H1 (cell line): ENCODE measurements at regions not wholly inside any gene's neighbourhood (a gene's known extent, or its start where the extent isn't known, plus 50 kb on each side); places are given as distances from the start of the nearest gene placed in this dataset.

Source experiments
- CTCF ChIA-PET: fragments of 300-600 bp; sonication (Branson Sonifier 250); formaldehyde crosslinking; loops from one replicate; lab custom pipeline; 2021; ENCODE audit not compliant: partially characterized antibody; lab: Charles Lee
- POLR2A ChIA-PET: fragments of 300-600 bp; sonication (Branson Sonifier 250); formaldehyde crosslinking; loops from one replicate; lab custom pipeline; 2021; ENCODE audit warnings: inconsistent platforms; ENCODE audit not compliant: partially characterized antibody; lab: Charles Lee
- DNase-seq, 2 experiments: peaks; one replicate each; pipeline versions ENCODE4 v3.0.0 to v3.0.0-alpha.2; 2010 to 2022; ENCODE audit warnings: low spot score in 2 of 2, low read depth in 1 of 2, mixed read lengths in 1 of 2
- FAIRE-seq: peaks from 2 replicates; lab custom pipeline; 2011; peaks lifted over from hg19 to GRCh38; lab: Jason Lieb, UNC
- H2AFZ ChIP-seq: 2 replicates; pipeline ENCODE4 v1.8.1; 2012; ENCODE audit warnings: low read length, inconsistent platforms
- H2AK5ac ChIP-seq: 2 replicates; pipeline ENCODE4 v1.6.1; 2013; ENCODE audit warnings: low read depth, low read length
- H2BK120ac ChIP-seq: replicated peaks from 2 replicates; pipeline ENCODE3; 2013; ENCODE audit warnings: low read depth, low read length, inconsistent platforms
- H2BK12ac ChIP-seq: 2 replicates; pipeline ENCODE4 v1.6.1; 2013; ENCODE audit warnings: low read depth, low read length
- H2BK15ac ChIP-seq: 2 replicates; pipeline ENCODE4 v1.6.1; 2013; ENCODE audit warnings: low read length
- H2BK20ac ChIP-seq: 2 replicates; pipeline ENCODE4 v1.6.1; 2013; ENCODE audit warnings: low read length
- H2BK5ac ChIP-seq: 2 replicates; pipeline ENCODE4 v1.6.1; 2013; ENCODE audit warnings: low read depth, low read length
- H3K14ac ChIP-seq: 2 replicates; pipeline ENCODE4 v1.6.1; 2013; ENCODE audit warnings: inconsistent platforms; ENCODE audit not compliant: insufficient read length
- H3K18ac ChIP-seq: 2 replicates; pipeline ENCODE4 v1.6.1; 2013; ENCODE audit warnings: low read length; ENCODE audit errors: extremely low read depth
- H3K23ac ChIP-seq: 2 replicates; pipeline ENCODE4 v1.6.1; 2013; ENCODE audit warnings: inconsistent platforms; ENCODE audit not compliant: insufficient read length
- H3K23me2 ChIP-seq: 2 replicates; pipeline ENCODE4 v1.6.1; 2013; ENCODE audit warnings: low read depth, low read length
- H3K27ac ChIP-seq: 2 replicates; pipeline ENCODE4 v1.6.1; 2011; ENCODE audit warnings: low read depth, low read length, inconsistent platforms
- H3K27me3 ChIP-seq, 4 experiments: replicated peaks in 1 of 4; 1 replicate in 1 of 4; 2 replicates in 3 of 4; pipeline versions ENCODE4 v1.6.1 to v1.8.1; 2011 to 2013; ENCODE audit warnings: low read length in 3 of 4, mild to moderate bottlenecking in 3 of 4, inconsistent platforms in 2 of 4, mixed read lengths in 2 of 4, moderate library complexity in 1 of 4; ENCODE audit not compliant: control insufficient read depth in 3 of 4, insufficient read depth in 3 of 4; ENCODE audit errors: extremely low read depth in 1 of 4
- H3K36me3 ChIP-seq, 4 experiments: 2 replicates each; pipeline versions ENCODE4 v1.6.1 to v1.8.1; 2011 to 2013; ENCODE audit warnings: mild to moderate bottlenecking in 4 of 4, low read length in 3 of 4, moderate library complexity in 2 of 4, control low read depth in 1 of 4, inconsistent platforms in 1 of 4; ENCODE audit not compliant: insufficient read depth in 4 of 4, control insufficient read depth in 2 of 4
- H3K4ac ChIP-seq: replicated peaks from 2 replicates; pipeline ENCODE3; 2013; ENCODE audit warnings: low read length, low read depth, mixed read lengths, inconsistent platforms; ENCODE audit not compliant: insufficient read length
- H3K4me1 ChIP-seq, 4 experiments: replicated peaks in 1 of 4; 1 replicate in 1 of 4; 2 replicates in 3 of 4; pipeline versions ENCODE4 v1.6.1 to v1.8.1; 2011 to 2013; ENCODE audit warnings: low read length in 3 of 4, inconsistent platforms in 2 of 4, mixed read lengths in 1 of 4; ENCODE audit not compliant: insufficient read depth in 4 of 4, control insufficient read depth in 3 of 4
- H3K4me2 ChIP-seq, 2 experiments: 2 replicates each; pipeline versions ENCODE4 v1.6.1 to v1.8.1; 2011 to 2013; ENCODE audit warnings: low read depth in 2 of 2, low read length in 2 of 2, control low read depth in 1 of 2, inconsistent platforms in 1 of 2, mild to moderate bottlenecking in 1 of 2; ENCODE audit not compliant: insufficient read depth in 1 of 2
- H3K4me3 ChIP-seq, 4 experiments: fragments of 200-600, 300-600 bp in 1 of 4; sonication (generic), shearing (Covaris generic), sonication (Bioruptor Twin) in 1 of 4; 2 replicates each; pipeline versions ENCODE4 v1.5.1 to v1.8.1; 2011 to 2016; ENCODE audit warnings: low read length in 4 of 4, low read depth in 3 of 4, control low read depth in 2 of 4, inconsistent platforms in 2 of 4, mild to moderate bottlenecking in 2 of 4, mixed read lengths in 1 of 4, moderate library complexity in 1 of 4; ENCODE audit not compliant: insufficient read depth in 2 of 4; ENCODE audit errors: extremely low read depth in 1 of 4
- H3K56ac ChIP-seq: replicated peaks from 2 replicates; pipeline ENCODE3; 2013; ENCODE audit warnings: low read depth, mild to moderate bottlenecking, mixed read lengths, low read length, inconsistent platforms; ENCODE audit not compliant: insufficient read length
- H3K79me1 ChIP-seq: 2 replicates; pipeline ENCODE4 v1.6.1; 2013; ENCODE audit warnings: low read depth, low read length, control low read depth
- H3K79me2 ChIP-seq, 2 experiments: 2 replicates each; pipeline versions ENCODE4 v1.6.1 to v1.8.1; 2012 to 2013; ENCODE audit warnings: low read length in 2 of 2, mild to moderate bottlenecking in 2 of 2, inconsistent platforms in 1 of 2; ENCODE audit not compliant: insufficient read depth in 2 of 2, control insufficient read depth in 1 of 2
- H3K9ac ChIP-seq, 4 experiments: replicated peaks in 1 of 4; 1 replicate in 1 of 4; 2 replicates in 3 of 4; pipeline versions ENCODE4 v1.6.1 to v1.8.1; 2011 to 2013; ENCODE audit warnings: low read depth in 3 of 4, low read length in 3 of 4, control low read depth in 2 of 4, mild to moderate bottlenecking in 2 of 4, moderate library complexity in 2 of 4, inconsistent platforms in 1 of 4; ENCODE audit errors: extremely low read depth in 1 of 4
- H3K9me3 ChIP-seq, 2 experiments: 2 replicates each; pipeline versions ENCODE4 v1.6.1 to v1.8.1; 2012 to 2013; ENCODE audit warnings: mild to moderate bottlenecking in 2 of 2, moderate library complexity in 2 of 2, control low read depth in 1 of 2, inconsistent platforms in 1 of 2, low read depth in 1 of 2, low read length in 1 of 2, mixed read lengths in 1 of 2; ENCODE audit not compliant: insufficient read depth in 2 of 2
- H4K20me1 ChIP-seq, 2 experiments: replicated peaks in 1 of 2; 2 replicates each; pipeline versions ENCODE3 to v1.8.1; 2011 to 2013; ENCODE audit warnings: inconsistent platforms in 2 of 2, low read length in 2 of 2, mild to moderate bottlenecking in 1 of 2; ENCODE audit not compliant: insufficient read depth in 2 of 2, control insufficient read depth in 1 of 2
- H4K5ac ChIP-seq: 2 replicates; pipeline ENCODE4 v1.6.1; 2013; ENCODE audit warnings: low read length, low read depth, mixed read lengths, inconsistent platforms; ENCODE audit not compliant: insufficient read length
- H4K8ac ChIP-seq: 2 replicates; pipeline ENCODE4 v1.8.0; 2013; ENCODE audit warnings: mild to moderate bottlenecking, moderate library complexity, low read length, inconsistent platforms; ENCODE audit not compliant: insufficient read depth; ENCODE audit errors: extremely low read depth
- H4K91ac ChIP-seq: replicated peaks from 2 replicates; pipeline ENCODE3; 2013; ENCODE audit warnings: low read length, mixed read lengths, inconsistent platforms; ENCODE audit not compliant: insufficient read length
- BCL11A ChIP-seq, 2 experiments: IDR thresholded peaks; one replicate each; pipeline ENCODE4 v1.6.1; 2011; ENCODE audit warnings: low read depth in 2 of 2, low read length in 2 of 2, mild to moderate bottlenecking in 2 of 2
- CEBPB ChIP-seq: IDR thresholded peaks from 2 replicates; pipeline ENCODE4 v1.6.1; 2012; ENCODE audit warnings: low read depth, low read length
- CHD1 ChIP-seq: IDR thresholded peaks from 2 replicates; pipeline ENCODE4 v1.6.1; 2012; ENCODE audit warnings: low read depth, low read length, improper control_type of control experiment
- EZH2 ChIP-seq: fragments of 200-600 bp; sonication (generic); IDR thresholded peaks from 2 replicates; pipeline ENCODE4 v1.7.1; 2012; ENCODE audit warnings: low read depth, mild to moderate bottlenecking, moderate library complexity, low read length, inconsistent platforms; ENCODE audit not compliant: severe bottlenecking
- GTF2F1 ChIP-seq: IDR thresholded peaks from 2 replicates; pipeline ENCODE4 v1.6.1; 2012; ENCODE audit warnings: low read depth, low read length, improper control_type of control experiment, borderline replicate concordance
- HDAC2 ChIP-seq, 2 experiments: fragments of 300-600 bp in 1 of 2; sonication (generic) in 1 of 2; IDR thresholded peaks; 2 replicates each; pipeline ENCODE4 v1.6.1; 2011 to 2012; ENCODE audit warnings: low read depth in 2 of 2, low read length in 2 of 2, mild to moderate bottlenecking in 2 of 2, moderate library complexity in 2 of 2, borderline replicate concordance in 1 of 2, inconsistent platforms in 1 of 2
- HDAC6 ChIP-seq: IDR thresholded peaks from one replicate; pipeline ENCODE4 v1.7.1; 2012; ENCODE audit warnings: low read depth, mild to moderate bottlenecking, inconsistent platforms, low read length, moderate library complexity
- KDM5A ChIP-seq: fragments of 200-600 bp; IDR thresholded peaks from 2 replicates; pipeline ENCODE4 v1.7.1; 2012; ENCODE audit warnings: mild to moderate bottlenecking, low read length, inconsistent platforms, mixed read lengths
- NANOG ChIP-seq: IDR thresholded peaks from 2 replicates; pipeline ENCODE4 v1.6.1; 2011; ENCODE audit warnings: low read length, low read depth, mild to moderate bottlenecking, inconsistent platforms; ENCODE audit not compliant: insufficient read depth, poor library complexity, severe bottlenecking
- POLR2AphosphoS5 ChIP-seq: IDR thresholded peaks from 2 replicates; pipeline ENCODE4 v1.6.1; 2011; ENCODE audit warnings: low read depth, low read length
- RBBP5 ChIP-seq: IDR thresholded peaks from 2 replicates; pipeline ENCODE4 v1.7.1; 2012; ENCODE audit warnings: low read depth, mild to moderate bottlenecking, inconsistent platforms, low read length, moderate library complexity, borderline replicate concordance
- RXRA ChIP-seq: IDR thresholded peaks from 2 replicates; pipeline ENCODE4 v1.6.1; 2011; ENCODE audit warnings: low read depth, mild to moderate bottlenecking, low read length, moderate library complexity; ENCODE audit not compliant: insufficient read depth
- SIN3A ChIP-seq, 2 experiments: IDR thresholded peaks in 1 of 2; conservative IDR thresholded peaks in 1 of 2; 2 replicates each; pipeline ENCODE4 v1.6.1; 2011 to 2012; ENCODE audit warnings: low read length in 2 of 2, improper control_type of control experiment in 1 of 2, low read depth in 1 of 2, mild to moderate bottlenecking in 1 of 2
- WGBS, 2 experiments: shearing (Covaris generic) in 1 of 2; methylation state at CpG; one replicate each; pipeline versions ENCODE4 v1.1.6 to v1.1.7; 2013 to 2015; ENCODE audit warnings: low lambda C conversion rate in 2 of 2, mixed read lengths in 2 of 2, inconsistent platforms in 1 of 2, low coverage in 1 of 2, missing lambda C conversion rate in 1 of 2; ENCODE audit not compliant: insufficient replicate concordance in 2 of 2, insufficient coverage in 1 of 2, insufficient read length in 1 of 2; ENCODE audit errors: extremely low coverage in 1 of 2, missing lambda C conversion rate in 1 of 2; 5-methylcytosine and 5-hydroxymethylcytosine counted together
- TF ChIP-seq, protein P1 (sequence below): IDR thresholded peaks from 2 replicates; pipeline ENCODE4 v1.6.1; 2011; ENCODE audit warnings: low read depth, mild to moderate bottlenecking, low read length; ENCODE audit not compliant: insufficient read depth

DNA sequence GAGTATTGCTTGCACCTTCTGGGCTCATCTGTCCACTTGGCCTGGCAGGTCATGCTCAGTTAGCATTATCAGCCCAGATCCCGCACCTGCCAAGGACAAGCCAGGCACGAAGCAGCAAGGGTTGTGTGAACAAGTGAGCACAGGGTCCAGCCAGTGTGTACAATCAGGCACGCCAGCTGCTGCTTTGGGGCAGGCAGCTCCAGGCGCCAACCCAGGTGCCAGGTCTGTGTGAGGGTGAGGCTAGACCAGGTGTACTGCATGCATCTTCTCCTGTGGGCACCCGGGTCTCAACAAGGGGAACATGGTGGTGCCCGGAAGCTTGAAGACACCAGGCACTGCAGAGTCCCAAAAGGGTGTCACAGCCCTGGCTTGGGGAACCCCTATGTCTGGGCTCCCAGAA, 1446.8 kb downstream of the PCDH9 start:
- Histone ChIP-seq H2BK15ac (no peak overlapping the region), H3K4me3 (no peak overlapping the region), H3K9ac (no peak overlapping the region), H3K27ac (no peak overlapping the region), H2BK20ac (no peak overlapping the region), H3K56ac (no peak overlapping the region), H4K5ac (no peak overlapping the region), H2BK5ac (no peak overlapping the region), H4K91ac (no peak overlapping the region), H2AFZ (no peak overlapping the region), H3K18ac (no peak overlapping the region), H3K79me1 (no peaks in the 10 kb centered on the region), H3K9me3 (no peaks in the 10 kb centered on the region), H3K36me3 (no peaks in the 10 kb centered on the region), H3K14ac (no peak overlapping the region), H2BK120ac (no peak overlapping the region), H4K20me1 (no peaks in the 10 kb centered on the region), H3K27me3 (no peaks in the 10 kb centered on the region), H3K4me2 (no peak overlapping the region), H3K23me2 (no peaks in the 10 kb centered on the region), H3K79me2 (no peaks in the 10 kb centered on the region), H4K8ac (no peak overlapping the region; the same call in 1 of the 2 replicates), H3K4ac (no peak overlapping the region), H3K4me1 (no peaks in the 10 kb centered on the region), H2AK5ac (no peak overlapping the region), H2BK12ac (no peak overlapping the region), H3K23ac (no peak overlapping the region)
- ChIA-PET POLR2A (no interaction called here), CTCF (interaction anchor here (0.7 kb wide), 1 partner anchor 99 kb away, joined by 4 read pairs; no protein-coding TSS in a partner anchor)
- DNase-seq (no peak), FAIRE-seq (no peak)
- 90% methylated on average over 6 of the region's 6 CpGs; no CpG with 5 or more reads in 1 of the 2 experiments for WGBS, 2 experiments
- TF ChIP-seq RBBP5, result no peak
- no peak for TF ChIP-seq GTF2F1
- no peak for TF ChIP-seq HDAC2 (IDR thresholded peaks at IDR 0.05; ENCODE audit: borderline replicate concordance in 1 of 2, low read depth in 2 of 2, low read length in 2 of 2)
- TF ChIP-seq BCL11A (IDR thresholded peaks at IDR 0.05; ENCODE audit: low read depth in 2 of 2, low read length in 2 of 2), result no peak
- no peak for TF ChIP-seq HDAC6
- no peak for TF ChIP-seq CEBPB
- no peak for TF ChIP-seq KDM5A
- TF ChIP-seq, protein P1, sequence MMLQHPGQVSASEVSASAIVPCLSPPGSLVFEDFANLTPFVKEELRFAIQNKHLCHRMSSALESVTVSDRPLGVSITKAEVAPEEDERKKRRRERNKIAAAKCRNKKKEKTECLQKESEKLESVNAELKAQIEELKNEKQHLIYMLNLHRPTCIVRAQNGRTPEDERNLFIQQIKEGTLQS, result no peak
- no peak for TF ChIP-seq POLR2AphosphoS5
- TF ChIP-seq EZH2, result no peak
- TF ChIP-seq SIN3A (conservative IDR thresholded peaks at IDR 0.05 in 1 of 2, IDR thresholded peaks at IDR 0.05 in 1 of 2; ENCODE audit: low read depth in 1 of 2, low read length in 2 of 2), result no peak
- TF ChIP-seq RXRA, result no peak
- no peak for TF ChIP-seq CHD1
- no peak for TF ChIP-seq NANOG
